ENCODE measurements at regions not wholly inside any gene's neighbourhood (a gene's known extent, or its start where the extent isn't known, plus 50 kb on each side); places are given as distances from the start of the nearest gene placed in this dataset.
"Not testable (repeated sequence)": the region's sequence is repeated elsewhere in the genome, so short reads cannot be mapped to it uniquely, and the experiment has no call there.

DNA sequence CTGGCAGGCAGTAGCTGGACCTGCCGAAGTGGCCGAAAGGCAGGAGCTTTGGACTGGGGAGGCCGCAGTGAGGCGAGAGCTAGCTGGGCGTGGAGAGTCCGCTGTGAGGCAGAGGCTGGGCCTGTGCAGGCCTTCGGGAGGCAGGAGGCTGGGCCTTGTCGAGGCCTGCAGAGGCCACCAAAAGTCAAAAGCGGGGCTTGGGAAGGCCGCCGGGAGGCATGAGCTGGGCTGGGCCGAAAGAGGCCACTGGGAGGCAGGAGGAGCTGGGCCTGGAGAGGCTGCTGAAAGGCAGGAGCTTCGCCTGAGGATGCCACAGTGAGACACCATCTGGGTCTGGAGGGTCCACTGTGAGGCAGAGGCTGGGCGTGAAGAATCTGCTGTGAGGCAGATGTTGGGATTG is 105.8 kb upstream of the TP53BP2 start:
- H3K4me3 Mint-ChIP-seq; H3K27me3 Mint-ChIP-seq (ENCODE audit: insufficient read depth); DNase-seq; H3K36me3 Mint-ChIP-seq (ENCODE audit: low read depth); H3K9me3 Mint-ChIP-seq: not testable (repeated sequence)
- H3K4me1 Mint-ChIP-seq (ENCODE audit: low read depth): peaks cover 11% of the 10 kb centered on the region
- peak overlapping the region; percentile 64; the same call in 1 of the 2 replicates for H3K27ac Mint-ChIP-seq

DNA sequence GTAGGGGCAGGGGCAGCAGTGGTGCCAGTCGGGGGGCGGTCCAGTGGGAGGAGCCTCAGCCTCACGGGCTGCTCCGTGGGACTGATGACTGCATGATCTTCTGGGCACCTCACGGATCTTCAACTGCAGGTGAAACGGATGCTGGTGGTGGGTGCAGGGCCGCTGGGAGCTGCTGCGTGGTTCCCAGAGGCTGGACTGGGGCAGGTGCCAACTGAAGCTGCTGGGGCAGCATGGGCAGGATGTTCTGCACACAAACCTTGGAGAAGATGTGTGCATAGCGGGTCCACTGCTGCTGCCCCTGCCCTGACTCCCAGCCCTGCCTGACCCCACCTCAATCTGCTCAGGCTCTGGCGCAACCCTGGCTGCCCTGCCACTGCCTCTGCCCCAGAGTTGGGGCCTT is 104.2 kb upstream of the TP53BP2 start:
- H3K4me3 Mint-ChIP-seq; H3K9me3 Mint-ChIP-seq; H3K27ac Mint-ChIP-seq; DNase-seq; H3K27me3 Mint-ChIP-seq (ENCODE audit: insufficient read depth); H3K36me3 Mint-ChIP-seq (ENCODE audit: low read depth): not testable (repeated sequence)
- H3K4me1 Mint-ChIP-seq (ENCODE audit: low read depth): peaks cover 11% of the 10 kb centered on the region

DNA sequence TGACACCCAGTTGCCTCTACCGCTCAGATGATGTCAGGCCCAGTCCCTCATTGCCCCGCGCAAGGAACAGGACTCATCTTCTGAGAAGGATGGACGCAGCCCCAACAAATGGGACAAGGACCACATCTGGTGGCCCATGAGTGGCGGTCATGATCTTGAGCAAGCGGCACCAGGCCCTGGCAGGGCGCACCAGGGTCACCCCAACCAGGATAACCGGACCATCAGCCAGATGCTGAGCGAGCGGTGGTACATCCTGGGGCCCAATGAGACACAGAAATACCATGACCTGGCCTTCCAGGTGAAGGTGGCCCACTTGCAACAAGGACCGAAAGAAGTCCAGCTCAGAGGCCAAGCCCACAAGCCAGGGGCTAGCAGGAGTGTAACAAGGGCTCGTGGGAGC is 102.3 kb upstream of the TP53BP2 start:
- not testable (repeated sequence) for H3K27me3 Mint-ChIP-seq (ENCODE audit: insufficient read depth); H3K36me3 Mint-ChIP-seq (ENCODE audit: low read depth); H3K4me1 Mint-ChIP-seq (ENCODE audit: low read depth); H3K4me3 Mint-ChIP-seq; H3K27ac Mint-ChIP-seq; DNase-seq; H3K9me3 Mint-ChIP-seq

DNA sequence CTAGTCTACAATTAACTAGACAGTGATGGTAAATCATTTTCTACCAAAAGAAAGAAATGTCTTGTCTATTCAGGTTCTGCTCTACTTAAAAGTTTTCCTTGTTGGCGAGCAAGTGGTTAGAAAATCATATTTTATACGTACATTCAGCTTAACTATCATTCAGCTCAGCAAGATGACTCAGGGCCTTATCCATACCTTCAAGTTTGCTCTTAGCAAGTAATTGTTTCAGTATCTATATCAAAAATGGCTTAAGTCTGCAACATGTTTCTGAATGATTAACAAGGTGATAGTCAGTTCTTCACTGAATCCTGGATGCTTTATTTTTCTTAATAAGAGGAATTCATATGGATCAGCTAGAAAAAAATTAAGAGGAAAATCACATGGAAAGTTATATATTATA is 90.8 kb upstream of the TP53BP2 start:
- not testable (repeated sequence) for H3K27me3 Mint-ChIP-seq (ENCODE audit: insufficient read depth); DNase-seq; H3K4me1 Mint-ChIP-seq (ENCODE audit: low read depth); H3K4me3 Mint-ChIP-seq; H3K27ac Mint-ChIP-seq; H3K36me3 Mint-ChIP-seq (ENCODE audit: low read depth); H3K9me3 Mint-ChIP-seq

DNA sequence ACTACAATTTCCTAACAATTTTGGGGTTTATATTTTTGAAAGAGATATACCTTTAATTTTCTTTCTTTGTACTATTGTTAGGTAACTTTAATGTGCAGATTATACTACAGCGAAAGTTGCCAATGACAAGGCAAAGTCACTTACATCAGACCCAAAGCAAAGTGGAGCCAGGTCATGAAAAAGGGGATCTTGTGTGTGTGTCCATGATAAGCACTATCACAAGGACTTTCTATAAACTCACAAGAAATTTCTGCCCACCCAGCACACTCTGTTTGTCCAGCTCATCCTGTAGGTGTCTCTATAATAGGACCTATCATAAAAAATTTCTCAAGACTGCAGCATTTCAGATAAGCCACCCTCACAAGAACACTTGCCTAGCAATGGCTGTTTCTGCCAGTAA is 85.7 kb upstream of the TP53BP2 start:
- not testable (repeated sequence) for H3K27ac Mint-ChIP-seq; H3K9me3 Mint-ChIP-seq; H3K36me3 Mint-ChIP-seq (ENCODE audit: low read depth); DNase-seq; H3K27me3 Mint-ChIP-seq (ENCODE audit: insufficient read depth); H3K4me3 Mint-ChIP-seq; H3K4me1 Mint-ChIP-seq (ENCODE audit: low read depth)

DNA sequence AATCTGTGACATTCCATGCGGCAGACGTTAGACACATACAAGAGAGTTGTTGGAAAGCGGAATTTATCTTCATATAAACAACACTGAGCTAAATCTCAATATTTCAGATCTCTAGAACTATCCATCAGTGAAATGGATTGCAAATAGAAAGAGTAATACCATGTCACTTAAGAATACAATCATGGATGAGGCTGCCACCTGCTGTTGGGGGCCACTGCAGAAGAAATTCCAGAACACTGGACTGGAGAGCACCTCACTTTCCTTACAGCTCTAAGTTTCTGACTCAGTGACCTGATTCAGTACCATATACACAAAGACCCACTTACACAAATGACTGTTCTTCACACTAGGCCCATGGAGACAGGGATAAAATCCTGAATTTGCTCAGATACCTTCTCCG is 75.1 kb upstream of the TP53BP2 start:
- H3K4me1 Mint-ChIP-seq (ENCODE audit: low read depth); H3K4me3 Mint-ChIP-seq; H3K27me3 Mint-ChIP-seq (ENCODE audit: insufficient read depth); H3K9me3 Mint-ChIP-seq; H3K27ac Mint-ChIP-seq; H3K36me3 Mint-ChIP-seq (ENCODE audit: low read depth): not testable (repeated sequence)
- peak; percentile 31 for DNase-seq
- TF ChIP-seq, protein P1, sequence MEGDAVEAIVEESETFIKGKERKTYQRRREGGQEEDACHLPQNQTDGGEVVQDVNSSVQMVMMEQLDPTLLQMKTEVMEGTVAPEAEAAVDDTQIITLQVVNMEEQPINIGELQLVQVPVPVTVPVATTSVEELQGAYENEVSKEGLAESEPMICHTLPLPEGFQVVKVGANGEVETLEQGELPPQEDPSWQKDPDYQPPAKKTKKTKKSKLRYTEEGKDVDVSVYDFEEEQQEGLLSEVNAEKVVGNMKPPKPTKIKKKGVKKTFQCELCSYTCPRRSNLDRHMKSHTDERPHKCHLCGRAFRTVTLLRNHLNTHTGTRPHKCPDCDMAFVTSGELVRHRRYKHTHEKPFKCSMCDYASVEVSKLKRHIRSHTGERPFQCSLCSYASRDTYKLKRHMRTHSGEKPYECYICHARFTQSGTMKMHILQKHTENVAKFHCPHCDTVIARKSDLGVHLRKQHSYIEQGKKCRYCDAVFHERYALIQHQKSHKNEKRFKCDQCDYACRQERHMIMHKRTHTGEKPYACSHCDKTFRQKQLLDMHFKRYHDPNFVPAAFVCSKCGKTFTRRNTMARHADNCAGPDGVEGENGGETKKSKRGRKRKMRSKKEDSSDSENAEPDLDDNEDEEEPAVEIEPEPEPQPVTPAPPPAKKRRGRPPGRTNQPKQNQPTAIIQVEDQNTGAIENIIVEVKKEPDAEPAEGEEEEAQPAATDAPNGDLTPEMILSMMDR (IDR thresholded peaks at IDR 0.05): peak; percentile 35; the same call in 1 of the 2 replicates

DNA sequence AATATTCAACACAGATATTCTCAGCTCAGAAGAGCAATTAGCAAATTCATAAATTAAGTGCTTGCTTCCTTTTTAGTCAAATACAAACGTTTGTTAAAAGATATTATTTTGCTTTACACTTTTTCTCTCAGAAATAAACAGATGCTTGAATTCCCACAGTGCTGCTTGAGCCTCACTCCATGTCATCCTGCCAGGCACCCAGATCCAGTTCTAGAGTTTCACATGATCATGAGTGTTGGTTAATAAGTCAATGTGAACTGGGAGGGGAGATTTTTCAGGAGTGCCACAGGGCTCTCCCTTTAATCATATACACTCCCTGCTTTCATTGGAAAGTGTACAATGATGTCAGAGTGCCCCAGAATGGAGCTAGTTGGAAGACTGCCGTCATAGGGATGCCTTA is 69.7 kb upstream of the TP53BP2 start:
- H3K36me3 Mint-ChIP-seq (ENCODE audit: low read depth); H3K4me3 Mint-ChIP-seq; H3K4me1 Mint-ChIP-seq (ENCODE audit: low read depth); DNase-seq; H3K27ac Mint-ChIP-seq; H3K9me3 Mint-ChIP-seq; H3K27me3 Mint-ChIP-seq (ENCODE audit: insufficient read depth): not testable (repeated sequence)

DNA sequence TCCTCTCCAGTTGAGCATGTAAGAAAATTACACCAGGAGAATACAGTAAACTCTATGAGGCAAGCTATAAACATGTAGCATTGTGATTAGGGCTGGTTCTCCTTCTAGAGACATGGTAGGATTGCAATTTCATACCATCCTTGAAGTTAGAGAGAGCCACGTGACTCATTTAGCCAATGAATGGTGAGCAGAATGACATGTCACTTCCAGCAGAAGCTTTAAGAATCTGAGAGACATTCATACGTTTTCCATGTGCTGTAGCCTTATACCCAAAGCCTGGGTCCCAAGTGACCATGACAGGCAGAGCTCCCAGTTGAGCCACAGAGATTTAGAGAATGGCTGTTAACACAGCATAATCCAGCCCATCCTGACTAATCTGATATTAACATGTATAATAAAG is 68.0 kb upstream of the TP53BP2 start:
- H3K9me3 Mint-ChIP-seq; H3K27me3 Mint-ChIP-seq (ENCODE audit: insufficient read depth); H3K4me1 Mint-ChIP-seq (ENCODE audit: low read depth); H3K36me3 Mint-ChIP-seq (ENCODE audit: low read depth); H3K4me3 Mint-ChIP-seq; H3K27ac Mint-ChIP-seq; DNase-seq: not testable (repeated sequence)

DNA sequence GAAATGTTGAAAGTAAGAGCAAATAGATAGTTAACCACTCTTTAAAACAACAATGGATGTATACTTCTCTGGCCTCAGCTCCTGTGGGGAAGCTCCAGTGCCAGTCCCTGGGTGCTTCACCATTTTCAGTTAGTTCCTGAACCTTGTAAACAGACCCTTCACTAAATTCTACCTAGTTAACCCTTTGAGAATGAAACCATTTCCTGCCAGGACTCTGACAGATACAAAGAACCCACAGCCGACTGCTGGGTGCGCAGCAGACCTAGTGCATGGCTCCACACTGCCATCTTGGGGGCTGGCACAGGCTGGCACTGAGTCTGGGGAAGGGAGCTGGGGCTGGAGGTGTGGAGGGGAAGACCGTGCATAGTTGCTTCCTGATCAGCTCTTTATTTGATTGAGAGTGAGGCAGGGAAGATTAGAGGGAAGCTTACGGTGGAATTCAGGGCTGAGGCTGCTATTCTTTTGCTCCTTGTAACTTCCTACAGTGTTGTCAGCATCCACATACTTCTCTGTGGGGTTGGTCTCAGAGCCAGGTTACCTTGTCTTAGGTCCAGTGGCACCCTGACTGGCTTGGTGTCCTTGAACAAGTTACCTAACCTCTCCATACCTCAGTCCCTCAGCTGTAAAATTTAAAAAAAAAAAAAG is 62.3 kb upstream of the TP53BP2 start:
- TF ChIP-seq, protein P1 (IDR thresholded peaks at IDR 0.05): peak; percentile 67
- H3K9me3 Mint-ChIP-seq; H3K27ac Mint-ChIP-seq; DNase-seq; H3K4me1 Mint-ChIP-seq (ENCODE audit: low read depth); H3K4me3 Mint-ChIP-seq; H3K27me3 Mint-ChIP-seq (ENCODE audit: insufficient read depth); H3K36me3 Mint-ChIP-seq (ENCODE audit: low read depth): not testable (repeated sequence)

DNA sequence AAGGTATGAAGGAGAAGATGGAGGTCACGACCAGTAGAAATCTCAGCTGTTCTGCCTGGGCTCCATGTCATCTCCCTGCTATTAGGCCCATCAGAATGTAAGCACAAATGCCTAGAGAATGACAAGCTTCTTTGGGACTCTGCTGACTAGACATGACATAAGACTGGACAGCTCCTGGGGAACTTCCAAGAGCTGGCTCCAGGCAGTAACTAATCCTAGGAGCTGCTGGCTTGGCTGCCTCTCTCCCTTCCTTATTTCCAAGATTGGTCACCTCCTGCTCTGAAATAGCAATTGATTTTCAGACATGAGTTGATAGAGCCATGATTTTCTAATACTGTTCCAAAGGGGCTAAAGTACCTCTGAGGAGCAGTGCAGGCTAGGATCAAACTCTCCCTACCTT is 57.5 kb upstream of the TP53BP2 start:
- not testable (repeated sequence) for H3K4me3 Mint-ChIP-seq; H3K9me3 Mint-ChIP-seq; H3K4me1 Mint-ChIP-seq (ENCODE audit: low read depth); H3K27ac Mint-ChIP-seq; H3K27me3 Mint-ChIP-seq (ENCODE audit: insufficient read depth); H3K36me3 Mint-ChIP-seq (ENCODE audit: low read depth)
- peak; percentile 11 for DNase-seq

DNA sequence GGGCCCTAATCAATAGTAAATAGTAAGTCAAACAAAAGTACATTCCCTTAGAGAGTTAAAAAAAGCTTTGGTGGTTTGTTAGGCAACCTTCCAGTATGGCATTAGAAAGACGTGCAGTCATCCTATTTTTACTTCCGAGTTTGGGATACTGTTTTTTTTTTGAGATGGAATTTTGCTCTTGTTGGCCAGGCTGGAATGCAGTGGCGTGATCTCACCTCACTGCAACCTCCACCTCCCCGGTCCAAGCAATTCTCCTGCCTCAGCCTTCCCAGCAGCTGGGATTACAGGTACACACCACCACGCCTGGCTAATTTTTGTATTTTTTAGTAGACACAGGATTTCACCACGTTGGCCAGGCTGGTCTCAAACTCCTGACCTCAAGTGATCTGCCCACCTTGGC is 54.0 kb upstream of the TP53BP2 start:
- DNase-seq; H3K4me3 Mint-ChIP-seq; H3K27ac Mint-ChIP-seq; H3K4me1 Mint-ChIP-seq (ENCODE audit: low read depth); H3K9me3 Mint-ChIP-seq; H3K36me3 Mint-ChIP-seq (ENCODE audit: low read depth); H3K27me3 Mint-ChIP-seq (ENCODE audit: insufficient read depth): not testable (repeated sequence)

DNA sequence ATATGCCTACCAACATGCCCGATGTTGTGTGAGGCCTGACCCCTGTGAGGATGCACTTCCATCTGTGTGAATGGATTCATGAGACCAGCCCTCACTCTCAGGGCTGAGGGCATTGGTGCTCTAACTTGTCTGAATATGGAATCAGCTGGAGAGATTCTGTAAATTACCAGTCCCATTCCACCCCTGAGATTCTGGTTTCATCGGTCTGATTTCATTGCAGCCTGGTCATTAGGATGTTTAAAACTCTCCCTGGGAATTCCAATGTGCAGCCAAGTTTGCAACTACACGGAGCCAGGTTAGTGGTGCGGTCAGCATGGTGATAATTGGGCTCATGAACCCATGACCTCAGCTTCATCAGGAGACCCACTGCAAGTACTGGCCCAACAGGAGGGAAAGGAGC is 51.4 kb upstream of the TP53BP2 start:
- not testable (repeated sequence) for H3K9me3 Mint-ChIP-seq; H3K27ac Mint-ChIP-seq; H3K36me3 Mint-ChIP-seq (ENCODE audit: low read depth); H3K27me3 Mint-ChIP-seq (ENCODE audit: insufficient read depth); H3K4me1 Mint-ChIP-seq (ENCODE audit: low read depth); DNase-seq; H3K4me3 Mint-ChIP-seq

DNA sequence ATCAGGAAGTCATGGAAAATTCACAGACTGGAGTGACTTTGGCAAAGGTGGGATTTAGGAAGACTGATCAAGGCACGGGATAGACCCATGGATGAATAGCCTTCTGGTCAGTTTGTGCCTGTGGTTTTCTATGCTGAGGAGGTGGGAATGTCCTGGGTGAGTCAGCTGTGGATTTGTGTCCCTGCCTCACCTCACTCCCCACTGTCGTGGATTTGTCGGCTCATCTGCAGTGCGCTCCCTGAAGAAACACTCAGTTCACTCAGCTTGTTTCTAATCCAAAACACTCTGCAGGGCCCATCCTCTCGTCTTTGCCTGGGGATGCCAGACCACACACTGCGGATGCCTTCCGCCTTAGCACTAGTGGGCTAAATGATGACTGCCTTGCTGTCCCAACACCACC is 50.2 kb upstream of the TP53BP2 start:
- not testable (repeated sequence) for H3K4me3 Mint-ChIP-seq

More for the DNA sequence above, 50.2 kb upstream of the TP53BP2 start:
- H3K9me3 Mint-ChIP-seq; DNase-seq; H3K36me3 Mint-ChIP-seq (ENCODE audit: low read depth); H3K27ac Mint-ChIP-seq; H3K27me3 Mint-ChIP-seq (ENCODE audit: insufficient read depth); H3K4me1 Mint-ChIP-seq (ENCODE audit: low read depth): not testable (repeated sequence)
